GM18861 (cell line): ENCODE measurements at regions not wholly inside any gene's neighbourhood (a gene's known extent, or its start where the extent isn't known, plus 50 kb on each side); places are given as distances from the start of the nearest gene placed in this dataset.

Source experiments
- ATAC-seq: cut with Tn5 transposase; IDR thresholded peaks from one replicate; pipeline ENCODE4 v1.9.1; 2021; ENCODE audit not compliant: unreplicated experiment

DNA sequence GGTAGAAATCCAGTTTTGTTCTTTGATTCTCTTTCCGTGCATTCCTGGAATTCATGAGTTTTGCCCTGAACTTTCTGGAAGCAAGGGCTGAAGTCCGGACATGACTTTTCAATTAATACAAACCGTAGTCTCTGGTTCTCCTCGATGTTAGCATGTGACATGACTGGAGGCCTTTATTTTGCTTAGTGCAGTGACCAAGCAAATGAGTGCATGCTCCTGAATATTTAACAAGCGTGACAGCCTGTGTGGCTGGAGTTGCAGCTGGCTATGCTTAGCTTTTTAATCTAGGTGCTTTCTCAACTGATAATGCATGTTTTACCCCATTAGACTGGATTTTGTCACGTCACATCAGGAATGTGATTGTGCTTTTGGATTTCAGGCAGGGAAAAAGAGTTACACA lies 302.1 kb downstream of the MAP2K6 start:
- ATAC-seq = no peak

DNA sequence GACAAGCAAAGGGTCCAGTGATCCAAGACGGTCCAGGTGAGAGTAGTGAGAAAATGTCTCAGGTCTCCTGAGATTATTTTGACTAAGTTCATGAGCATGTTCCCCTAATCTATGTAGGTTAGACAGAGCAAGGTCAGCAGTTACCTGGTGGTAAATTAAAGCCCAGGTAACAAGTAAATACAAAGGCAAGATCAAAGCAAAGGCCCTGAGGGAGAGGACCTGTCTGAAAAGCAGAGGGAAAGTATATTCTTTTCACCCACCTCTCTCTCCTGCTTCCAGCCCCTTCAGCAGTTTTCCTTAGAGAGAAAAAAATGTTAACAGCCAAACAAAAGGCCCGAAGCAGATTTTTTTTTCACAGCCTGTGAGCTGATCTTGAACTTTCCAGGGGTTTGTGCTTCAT lies 302.7 kb downstream of the MAP2K6 start:
- no peak for ATAC-seq

DNA sequence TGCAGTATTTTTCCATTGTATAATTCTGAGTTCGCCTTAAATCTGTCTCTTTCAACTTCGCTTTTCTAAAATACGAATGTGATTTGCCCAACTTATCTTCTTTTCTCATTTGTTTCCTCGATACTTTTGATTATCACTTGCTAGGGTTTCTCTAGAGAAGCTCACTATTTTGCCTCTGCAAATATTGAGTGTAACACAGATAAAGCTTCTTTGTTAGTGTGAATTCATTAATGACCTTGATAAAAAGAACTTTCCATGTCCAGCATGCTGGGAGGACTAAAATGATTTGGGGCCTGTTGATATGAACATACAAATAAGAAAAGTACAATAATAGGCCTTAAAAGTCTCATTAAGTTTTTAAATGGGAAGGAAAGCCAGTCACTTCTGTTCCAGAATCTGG lies 303.3 kb downstream of the MAP2K6 start:
- ATAC-seq = no peak

DNA sequence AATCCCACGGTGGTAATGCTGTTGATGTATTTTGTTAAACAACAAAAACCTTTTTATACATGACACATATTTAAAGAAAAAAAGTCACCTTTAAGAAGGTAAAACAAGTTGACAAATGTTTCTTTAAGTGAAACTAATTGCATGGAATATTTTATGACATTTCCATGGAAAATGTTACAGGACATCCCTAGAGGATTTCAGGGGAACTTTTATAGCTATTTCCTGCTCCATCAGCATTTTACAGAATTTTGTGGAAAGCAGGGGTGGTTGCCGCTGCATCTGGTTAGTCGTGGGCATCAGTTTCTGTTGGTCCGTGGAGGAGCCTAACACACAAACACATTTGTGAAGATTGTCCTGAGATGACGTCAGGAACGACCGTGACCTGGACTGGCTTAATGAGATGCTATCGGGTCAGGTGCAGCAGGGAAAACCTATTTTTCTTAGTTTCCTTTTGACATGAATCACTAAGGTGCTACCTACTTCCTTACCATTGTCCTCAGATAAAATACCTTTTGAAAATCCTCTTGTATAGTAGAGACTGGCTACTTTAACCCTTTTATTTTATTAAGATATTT lies 305.1 kb downstream of the MAP2K6 start:
- ATAC-seq = no peak

- no peak for ATAC-seq
Measured at GRCh38 chr17:69722518-69722917, 308.0 kb downstream of the MAP2K6 start.

- no peak for ATAC-seq
Measured at GRCh38 chr17:69723316-69723715, 308.8 kb downstream of the MAP2K6 start.

DNA sequence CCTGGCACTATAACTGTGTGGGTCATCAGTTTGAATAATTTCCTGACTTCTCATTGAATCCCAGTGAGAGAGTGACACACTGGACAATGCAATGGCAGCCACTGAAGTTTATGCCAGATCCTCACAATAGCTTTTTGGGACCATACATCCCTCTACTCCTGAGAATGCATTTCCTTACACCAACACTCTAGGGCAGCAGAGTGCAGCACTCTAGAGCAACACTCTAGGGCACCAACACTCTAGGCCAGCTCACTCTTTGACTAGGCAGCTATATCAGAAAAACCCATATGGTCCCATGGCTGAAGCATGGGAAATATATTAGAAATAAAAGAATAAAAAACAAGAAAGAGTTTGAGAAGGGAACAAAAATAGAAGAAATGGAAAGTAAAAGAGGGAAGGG lies 309.2 kb downstream of the MAP2K6 start:
- no peak for ATAC-seq

GRCh38 chr17:69724238-69724637 lies 309.7 kb downstream of the MAP2K6 start:
- no peak for ATAC-seq

DNA sequence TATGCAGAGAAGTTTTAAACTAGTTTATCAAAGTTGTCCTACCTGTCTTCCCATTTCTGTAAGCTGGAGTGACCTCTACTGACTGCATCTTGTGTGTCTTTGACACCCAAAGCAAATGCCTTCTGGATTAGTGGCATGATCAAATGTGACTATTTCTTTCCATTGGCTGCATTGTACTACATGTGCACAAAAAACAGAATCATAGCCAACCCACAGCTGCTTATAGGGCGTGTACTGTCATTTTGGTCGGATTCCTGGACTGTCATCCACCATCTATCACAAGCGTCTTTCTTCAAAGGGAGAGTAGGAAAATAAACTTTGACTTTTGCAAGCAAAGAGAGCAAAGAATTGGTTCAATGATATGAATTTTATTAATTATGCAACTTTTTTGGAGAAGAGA lies 310.6 kb downstream of the MAP2K6 start:
- no peak for ATAC-seq

DNA sequence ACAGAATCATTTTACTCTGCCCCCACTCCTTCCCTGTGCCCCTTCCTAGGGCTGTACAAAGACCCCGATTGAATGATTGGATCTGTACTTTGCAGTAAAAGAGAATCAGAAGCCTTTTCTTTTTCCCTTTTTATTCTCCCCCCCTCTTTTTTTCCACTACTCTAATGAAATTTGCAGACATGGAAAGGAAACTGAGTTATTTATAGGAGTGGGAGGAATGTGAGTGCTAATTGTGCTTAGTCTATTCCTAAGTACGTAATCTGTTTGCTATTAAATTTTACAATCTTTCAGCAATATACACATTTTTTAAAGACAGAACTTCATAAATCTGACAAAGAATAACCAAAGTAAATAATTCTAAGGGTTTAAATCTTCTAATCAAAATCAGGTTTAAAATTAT lies 314.3 kb downstream of the MAP2K6 start:
- no peak for ATAC-seq

GRCh38 chr17:69729944-69730343 lies 315.4 kb downstream of the MAP2K6 start:
- no peak for ATAC-seq

- no peak for ATAC-seq
Measured at GRCh38 chr17:69732272-69732918, 317.9 kb downstream of the MAP2K6 start.

DNA sequence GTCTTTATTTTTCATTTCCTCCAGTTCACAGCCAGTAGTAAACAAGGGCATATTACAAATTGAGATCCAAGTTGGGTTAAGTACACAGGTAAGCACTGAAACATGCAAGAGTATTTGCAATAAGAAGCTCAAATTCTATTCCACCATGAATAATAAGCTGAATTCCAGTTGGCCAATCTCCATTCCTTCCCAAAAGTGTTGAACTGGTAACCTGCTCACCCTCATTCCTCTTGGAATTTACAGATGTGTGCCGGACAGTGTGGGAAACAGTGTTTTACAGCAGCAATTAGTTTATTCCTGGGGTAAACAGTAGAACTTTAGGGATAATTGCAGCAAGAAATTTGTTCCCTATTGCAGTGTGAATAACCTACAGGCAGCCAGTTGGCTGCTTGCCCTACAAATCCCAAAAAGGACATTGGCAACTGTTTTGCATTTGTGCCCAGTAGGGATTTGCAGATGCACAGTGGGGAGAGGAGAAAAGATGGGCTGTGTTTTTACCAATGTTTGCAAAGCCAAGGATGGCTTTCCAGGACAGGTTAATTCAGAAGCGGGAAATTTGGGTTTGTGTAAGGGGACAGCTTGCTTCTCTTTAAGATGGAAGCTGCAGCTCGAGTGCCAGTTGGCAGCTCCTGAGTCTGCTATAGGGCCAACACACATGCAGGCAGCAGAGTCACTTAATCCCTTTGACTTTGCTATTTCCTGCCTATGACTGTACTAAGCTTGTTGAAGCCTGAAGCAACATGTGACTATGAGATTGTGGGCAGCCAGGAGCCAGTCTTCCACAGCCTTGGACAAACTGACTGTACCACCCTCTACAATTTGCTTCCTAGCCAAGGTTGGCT lies 318.9 kb downstream of the MAP2K6 start:
- ATAC-seq = no peak

GRCh38 chr17:69734656-69735055 lies 320.2 kb downstream of the MAP2K6 start:
- no peak for ATAC-seq

- no peak for ATAC-seq
Measured at GRCh38 chr17:69735285-69735684, 320.8 kb downstream of the MAP2K6 start.

DNA sequence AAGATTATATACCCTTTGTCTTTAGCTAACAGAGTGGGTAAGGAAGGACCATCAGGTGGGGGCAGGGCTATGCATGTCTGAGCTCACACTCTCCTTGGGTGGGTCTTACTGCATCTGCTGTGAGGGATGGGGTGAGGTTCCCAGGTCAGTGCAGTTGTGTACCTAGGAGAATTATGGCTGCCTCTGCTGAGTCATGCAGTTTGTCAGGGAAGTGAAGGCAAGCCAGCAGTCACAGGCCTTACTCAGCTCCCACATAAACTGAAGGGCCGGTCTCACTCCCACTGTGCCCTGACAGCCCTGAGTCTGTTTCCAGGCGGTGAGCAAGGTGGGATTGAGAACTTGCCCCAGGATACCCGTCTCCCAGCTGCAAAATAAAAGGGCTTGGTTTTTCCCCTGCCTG lies 328.6 kb downstream of the MAP2K6 start:
- no peak for ATAC-seq

GRCh38 chr17:69744512-69745070 lies 330.1 kb downstream of the MAP2K6 start:
- ATAC-seq = no peak

- ATAC-seq = no peak
Measured at GRCh38 chr17:69749911-69750310, 325.1 kb upstream of the KCNJ16 start.

DNA sequence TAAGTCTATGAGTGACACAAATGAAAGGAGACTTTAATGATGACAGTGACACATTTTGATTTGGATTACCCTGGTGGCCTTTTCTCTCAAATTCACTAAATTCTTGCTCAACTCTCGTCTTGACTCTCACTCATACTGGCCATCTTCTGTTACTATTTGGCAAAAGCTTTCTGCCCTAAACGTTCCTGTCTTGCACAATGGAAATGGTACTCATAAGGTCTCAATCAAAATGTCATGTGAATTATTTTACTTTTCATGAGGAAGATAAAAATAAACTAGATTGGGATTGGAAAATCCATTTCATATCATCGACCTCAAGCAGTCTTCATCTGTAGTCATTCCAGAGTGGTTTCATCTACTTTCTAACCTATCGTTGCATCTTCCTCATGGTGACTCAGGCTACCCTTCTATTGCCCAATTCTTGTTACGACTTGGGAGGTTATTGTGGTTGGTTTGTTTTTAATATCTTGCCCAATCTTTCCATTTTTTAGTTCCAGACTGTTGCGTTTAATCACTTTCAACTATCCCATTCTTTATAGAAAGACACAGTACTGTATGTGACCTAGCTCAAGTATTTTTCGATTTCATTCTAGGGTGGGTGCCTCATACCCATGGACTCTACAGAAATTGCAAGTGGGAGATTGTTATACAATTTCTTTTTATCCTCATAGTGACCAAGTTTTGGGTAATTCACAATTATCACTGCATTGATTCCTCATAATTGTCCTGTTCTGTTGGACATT lies 317.2 kb upstream of the KCNJ16 start:
- no peak for ATAC-seq

DNA sequence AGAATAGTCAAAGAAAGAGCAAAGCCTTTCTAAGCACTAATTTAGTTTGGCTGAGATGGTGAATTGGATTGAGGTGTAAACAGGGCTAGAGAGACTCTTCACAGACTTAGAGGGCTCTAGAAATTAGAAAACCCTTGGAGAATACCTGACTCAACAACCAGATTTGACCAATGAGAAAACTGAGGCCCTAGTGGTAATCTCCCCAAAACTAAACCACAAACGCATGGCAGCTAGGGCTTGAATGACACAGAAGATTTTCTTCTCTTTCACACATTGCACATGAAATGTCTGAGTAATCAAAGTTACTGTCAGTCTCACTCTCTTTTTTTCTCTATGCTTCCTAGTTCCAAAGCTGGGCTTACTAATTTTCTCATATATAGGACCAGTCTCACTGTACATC lies 314.5 kb upstream of the KCNJ16 start:
- no peak for ATAC-seq

DNA sequence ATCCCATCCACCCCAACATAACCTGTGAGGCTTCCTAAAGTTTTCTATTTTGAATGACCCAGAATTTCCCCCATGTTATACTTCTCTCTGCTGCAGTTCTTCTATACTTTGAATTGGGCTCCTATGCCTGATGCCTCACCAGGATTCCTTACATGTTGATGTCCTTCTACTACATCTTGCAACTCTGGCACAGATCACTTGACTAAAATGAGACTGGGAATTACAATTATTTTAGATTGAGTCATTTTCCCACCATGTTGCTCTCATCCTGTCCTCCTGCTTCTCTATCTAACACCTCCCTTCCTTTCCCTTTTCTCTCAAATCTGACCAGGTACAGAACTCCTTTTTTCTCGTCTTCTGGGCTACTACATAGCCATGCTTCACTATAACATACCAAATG lies 314.0 kb upstream of the KCNJ16 start:
- ATAC-seq = no peak
